ENCODE measurements at regions not wholly inside any gene's neighbourhood (a gene's known extent, or its start where the extent isn't known, plus 50 kb on each side); places are given as distances from the start of the nearest gene placed in this dataset.

DNA sequence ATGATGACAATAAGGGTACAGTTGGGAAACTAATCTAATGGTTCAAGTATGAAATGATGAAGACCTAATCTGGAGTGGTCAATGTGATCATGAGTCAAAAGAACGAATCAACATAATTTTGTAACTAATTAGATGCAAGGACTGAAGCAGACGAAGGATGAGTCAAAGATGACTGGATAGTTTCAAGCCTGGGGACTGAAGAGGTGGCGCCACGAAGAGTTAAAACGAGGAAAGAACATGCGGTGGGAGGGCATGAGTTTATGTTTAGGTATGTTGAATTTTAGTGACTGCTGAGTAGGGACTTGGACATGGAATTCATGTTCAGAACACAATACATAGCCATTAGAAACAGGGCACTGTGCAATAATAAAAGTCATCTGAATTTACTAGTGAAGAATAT, 221.5 kb upstream of the FAM241A start:
- FAIRE-seq, result no peak
- intact Hi-C loops (cut with DNase I), result no loop called here

GRCh38 chr4:111924696-111925095, 220.6 kb upstream of the FAM241A start:
- no peak for FAIRE-seq
- no peak for DNase-seq
- TF ChIP-seq, protein P1, sequence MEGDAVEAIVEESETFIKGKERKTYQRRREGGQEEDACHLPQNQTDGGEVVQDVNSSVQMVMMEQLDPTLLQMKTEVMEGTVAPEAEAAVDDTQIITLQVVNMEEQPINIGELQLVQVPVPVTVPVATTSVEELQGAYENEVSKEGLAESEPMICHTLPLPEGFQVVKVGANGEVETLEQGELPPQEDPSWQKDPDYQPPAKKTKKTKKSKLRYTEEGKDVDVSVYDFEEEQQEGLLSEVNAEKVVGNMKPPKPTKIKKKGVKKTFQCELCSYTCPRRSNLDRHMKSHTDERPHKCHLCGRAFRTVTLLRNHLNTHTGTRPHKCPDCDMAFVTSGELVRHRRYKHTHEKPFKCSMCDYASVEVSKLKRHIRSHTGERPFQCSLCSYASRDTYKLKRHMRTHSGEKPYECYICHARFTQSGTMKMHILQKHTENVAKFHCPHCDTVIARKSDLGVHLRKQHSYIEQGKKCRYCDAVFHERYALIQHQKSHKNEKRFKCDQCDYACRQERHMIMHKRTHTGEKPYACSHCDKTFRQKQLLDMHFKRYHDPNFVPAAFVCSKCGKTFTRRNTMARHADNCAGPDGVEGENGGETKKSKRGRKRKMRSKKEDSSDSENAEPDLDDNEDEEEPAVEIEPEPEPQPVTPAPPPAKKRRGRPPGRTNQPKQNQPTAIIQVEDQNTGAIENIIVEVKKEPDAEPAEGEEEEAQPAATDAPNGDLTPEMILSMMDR (IDR thresholded peaks at IDR 0.05), result no peak
- 72 to 81% methylated on average over 1 of the region's 1 CpG for WGBS, 2 donors
- Histone ChIP-seq H3K36me3 (no peaks in the 10 kb centered on the region), H3K9me3 (no peaks in the 10 kb centered on the region), H3K27me3 (no peaks in the 10 kb centered on the region), H3K27ac (no peak overlapping the region), H3K4me1 (no peaks in the 10 kb centered on the region), H3K4me3 (no peak overlapping the region)
- intact Hi-C loops (cut with DNase I), result no loop called here
- no peak for ATAC-seq

More for the DNA sequence above, 221.5 kb upstream of the FAM241A start:
- Histone ChIP-seq H3K4me3 (no peak overlapping the region), H3K27ac (no peak overlapping the region), H3K9me3 (no peaks in the 10 kb centered on the region), H3K36me3 (no peaks in the 10 kb centered on the region), H3K4me1 (no peaks in the 10 kb centered on the region), H3K27me3 (no peaks in the 10 kb centered on the region)
- TF ChIP-seq, protein P1 (IDR thresholded peaks at IDR 0.05), result no peak
- ATAC-seq, result no peak
- no peak for DNase-seq
- 68 to 77% methylated on average over 6 of the region's 6 CpGs for WGBS, 2 donors

- Histone ChIP-seq H3K4me1 (no peaks in the 10 kb centered on the region), H3K4me3 (no peak overlapping the region), H3K9me3 (no peaks in the 10 kb centered on the region), H3K36me3 (no peaks in the 10 kb centered on the region), H3K27ac (no peak overlapping the region), H3K27me3 (peaks cover 0 to 5% (median 0%) of the 10 kb centered on the region in 4 donors)
- TF ChIP-seq, protein P1 (IDR thresholded peaks at IDR 0.05), result no peak
- 61 to 68% methylated on average over 2 of the region's 2 CpGs for WGBS, 2 donors
- ATAC-seq, result no peak
- intact Hi-C loops (cut with DNase I), result no loop called here
- FAIRE-seq, result no peak
- no peak for DNase-seq
Measured at GRCh38 chr4:111930659-111931058, 214.6 kb upstream of the FAM241A start.

DNA sequence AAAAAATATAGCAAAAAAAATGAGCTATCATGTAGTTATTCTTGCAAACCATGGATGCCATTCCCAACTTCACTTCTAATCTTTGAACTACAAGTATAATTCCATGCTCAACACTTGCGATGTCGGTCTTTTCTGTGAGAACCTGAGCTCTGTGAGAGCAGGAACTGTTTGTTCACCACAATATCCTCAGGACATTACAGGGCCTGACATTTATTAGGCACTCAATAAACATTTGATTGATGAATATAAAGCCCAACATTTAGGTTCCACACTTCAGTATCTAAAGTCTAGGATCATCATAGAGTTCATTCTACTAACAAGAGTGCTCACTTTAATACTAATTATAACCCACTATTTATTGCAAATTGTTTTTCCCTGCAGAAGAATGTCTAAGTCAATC, 211.6 kb upstream of the FAM241A start:
- WGBS, 2 donors, result 80 to 83% methylated on average over 2 of the region's 2 CpGs
- Histone ChIP-seq H3K4me1 (no peaks in the 10 kb centered on the region), H3K27me3 (peaks cover 0 to 9% (median 4%) of the 10 kb centered on the region in 4 donors), H3K36me3 (no peaks in the 10 kb centered on the region), H3K27ac (no peak overlapping the region), H3K4me3 (no peak overlapping the region), H3K9me3 (no peaks in the 10 kb centered on the region)
- ATAC-seq (no peak), DNase-seq (no peak), FAIRE-seq (no peak)
- intact Hi-C loops (cut with DNase I), result no loop called here
- TF ChIP-seq, protein P1 (IDR thresholded peaks at IDR 0.05), result no peak

GRCh38 chr4:111934314-111934713, 210.9 kb upstream of the FAM241A start:
- Histone ChIP-seq H3K27me3 (peaks cover 0 to 9% (median 4%) of the 10 kb centered on the region in 4 donors), H3K36me3 (no peaks in the 10 kb centered on the region), H3K4me3 (no peak overlapping the region), H3K27ac (no peak overlapping the region), H3K4me1 (no peaks in the 10 kb centered on the region), H3K9me3 (no peaks in the 10 kb centered on the region)
- TF ChIP-seq, protein P1 (IDR thresholded peaks at IDR 0.05), result no peak
- FAIRE-seq, result no peak
- ATAC-seq, result no peak
- intact Hi-C loops (cut with DNase I), result no loop called here
- no peak for DNase-seq
